ENCODE measurements at regions not wholly inside any gene's neighbourhood (a gene's known extent, or its start where the extent isn't known, plus 50 kb on each side); places are given as distances from the start of the nearest gene placed in this dataset.

DNA sequence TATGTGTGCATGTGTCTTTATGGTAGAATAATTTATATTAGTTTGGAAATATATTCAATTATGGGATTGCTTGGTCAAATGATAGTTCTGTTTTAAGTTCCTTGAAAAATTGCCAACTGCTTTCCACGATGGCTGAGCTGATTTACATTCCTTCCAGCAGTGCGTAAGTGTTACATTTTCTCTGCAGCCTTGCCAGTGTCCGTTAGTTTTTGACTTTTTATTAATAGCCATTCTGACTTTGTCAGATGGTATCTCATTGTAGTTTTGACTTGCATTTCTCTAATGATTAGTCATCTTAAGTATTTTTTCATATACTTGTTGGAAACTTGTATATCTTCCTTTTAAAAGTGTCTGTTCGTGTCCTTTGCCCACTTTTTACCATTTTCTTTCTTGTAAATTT lies 434.2 kb upstream of the POT1 start:
- H3K36me3 ChIP-seq (ENCODE audit: control insufficient read depth, insufficient read depth, low read length), result no peaks in the 10 kb centered on the region
- no peaks in the 10 kb centered on the region for H3K27me3 ChIP-seq (ENCODE audit: control insufficient read depth, insufficient read depth, low read length)
- no peak overlapping the region for H3K27ac ChIP-seq (ENCODE audit: low read depth, low read length)
- no peaks in the 10 kb centered on the region for H3K4me1 ChIP-seq (ENCODE audit: control insufficient read depth, insufficient read depth, low read length)
- H3K4me3 ChIP-seq (ENCODE audit: low read length), result no peak overlapping the region
- H3K9ac ChIP-seq (ENCODE audit: low read length), result no peak overlapping the region

GRCh38 chr7:125358551-125359167 lies 429.0 kb upstream of the POT1 start:
- no peaks in the 10 kb centered on the region for H3K4me1 ChIP-seq (ENCODE audit: control insufficient read depth, insufficient read depth, low read length)
- H3K27ac ChIP-seq (ENCODE audit: low read depth, low read length), result no peak overlapping the region
- H3K9ac ChIP-seq (ENCODE audit: low read length), result no peak overlapping the region

DNA sequence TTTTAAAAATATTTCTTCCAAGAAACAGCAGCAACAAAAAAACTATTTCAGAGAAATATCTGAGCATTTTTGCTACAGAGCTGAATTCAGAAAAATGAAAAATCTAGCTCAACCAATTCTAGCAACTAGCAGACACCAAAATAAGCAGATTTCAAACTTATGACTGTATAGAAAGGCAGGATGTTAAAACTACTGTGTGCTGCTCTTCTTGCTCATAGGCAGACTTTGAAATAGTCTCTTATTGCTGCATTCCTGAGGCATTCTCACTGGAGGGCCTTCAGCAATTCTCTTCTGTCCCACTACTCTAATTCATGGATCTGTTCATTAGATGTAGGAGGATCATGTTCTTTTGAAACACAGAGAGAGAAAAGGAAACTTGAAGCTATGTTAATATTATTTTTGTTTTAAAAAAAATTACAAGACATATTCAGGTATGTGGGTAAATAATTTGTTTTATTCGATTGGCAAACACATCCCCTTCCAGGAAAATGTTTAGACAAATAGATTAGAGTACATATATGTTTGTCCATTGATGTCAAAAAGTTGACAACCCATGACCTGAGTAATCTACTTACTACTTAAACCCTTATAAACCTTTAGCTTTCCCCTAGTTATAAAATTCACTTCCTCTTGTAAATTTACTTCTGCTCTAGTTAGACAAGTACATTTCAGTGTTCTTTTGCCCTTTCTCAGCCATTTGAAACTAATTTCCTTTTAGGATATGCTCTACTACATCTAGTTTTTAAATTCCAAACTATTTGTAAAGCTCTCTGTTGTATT lies 428.2 kb upstream of the POT1 start:
- H3K4me1 ChIP-seq (ENCODE audit: control insufficient read depth, insufficient read depth, low read length), result no peaks in the 10 kb centered on the region

More at GRCh38 chr7:125358551-125359167, 429.0 kb upstream of the POT1 start:
- H3K27me3 ChIP-seq (ENCODE audit: control insufficient read depth, insufficient read depth, low read length), result no peaks in the 10 kb centered on the region
- no peak overlapping the region for H3K4me3 ChIP-seq (ENCODE audit: low read length)
- H3K36me3 ChIP-seq (ENCODE audit: control insufficient read depth, insufficient read depth, low read length), result no peaks in the 10 kb centered on the region

GRCh38 chr7:125355899-125356298 lies 426.3 kb upstream of the POT1 start:
- H3K4me1 ChIP-seq (ENCODE audit: control insufficient read depth, insufficient read depth, low read length), result no peaks in the 10 kb centered on the region
- H3K27ac ChIP-seq (ENCODE audit: low read depth, low read length), result no peak overlapping the region
- no peaks in the 10 kb centered on the region for H3K36me3 ChIP-seq (ENCODE audit: control insufficient read depth, insufficient read depth, low read length)
- no peak overlapping the region for H3K9ac ChIP-seq (ENCODE audit: low read length)
- no peak overlapping the region for H3K4me3 ChIP-seq (ENCODE audit: low read length)
- no peaks in the 10 kb centered on the region for H3K27me3 ChIP-seq (ENCODE audit: control insufficient read depth, insufficient read depth, low read length)

More for the DNA sequence above, 428.2 kb upstream of the POT1 start:
- H3K9ac ChIP-seq (ENCODE audit: low read length), result no peak overlapping the region
- H3K4me3 ChIP-seq (ENCODE audit: low read length), result no peak overlapping the region
- no peaks in the 10 kb centered on the region for H3K27me3 ChIP-seq (ENCODE audit: control insufficient read depth, insufficient read depth, low read length)
- H3K27ac ChIP-seq (ENCODE audit: low read depth, low read length), result no peak overlapping the region
- no peaks in the 10 kb centered on the region for H3K36me3 ChIP-seq (ENCODE audit: control insufficient read depth, insufficient read depth, low read length)

DNA sequence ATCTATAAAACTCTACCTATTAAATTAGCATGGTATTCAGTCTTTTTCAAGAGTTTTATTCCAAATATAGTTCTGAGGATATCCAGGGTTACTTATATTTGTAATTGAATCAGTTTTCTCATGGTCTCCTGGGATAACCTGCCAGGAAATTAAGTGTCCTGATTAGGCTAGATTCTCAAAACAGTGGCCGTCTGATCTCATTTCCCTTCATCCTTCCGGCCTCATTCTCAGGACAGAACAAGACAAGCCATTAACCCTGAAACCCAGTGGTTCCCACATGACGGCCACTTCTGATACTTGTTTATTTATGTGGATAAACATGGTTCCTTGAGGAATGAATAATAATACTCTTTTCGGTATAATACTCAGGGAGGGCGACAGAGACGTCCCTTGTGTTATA lies 417.6 kb upstream of the POT1 start:
- Histone ChIP-seq H3K27me3 (ENCODE audit: control insufficient read depth, insufficient read depth, low read length) (no peaks in the 10 kb centered on the region), H3K4me3 (ENCODE audit: low read length) (no peak overlapping the region), H3K27ac (ENCODE audit: low read depth, low read length) (no peak overlapping the region), H3K36me3 (ENCODE audit: control insufficient read depth, insufficient read depth, low read length) (no peaks in the 10 kb centered on the region), H3K9ac (ENCODE audit: low read length) (no peak overlapping the region), H3K4me1 (ENCODE audit: control insufficient read depth, insufficient read depth, low read length) (no peaks in the 10 kb centered on the region)

- Histone ChIP-seq H3K27ac (ENCODE audit: low read depth, low read length) (no peak overlapping the region), H3K9ac (ENCODE audit: low read length) (no peak overlapping the region), H3K4me1 (ENCODE audit: control insufficient read depth, insufficient read depth, low read length) (no peaks in the 10 kb centered on the region), H3K36me3 (ENCODE audit: control insufficient read depth, insufficient read depth, low read length) (no peaks in the 10 kb centered on the region), H3K4me3 (ENCODE audit: low read length) (no peak overlapping the region), H3K27me3 (ENCODE audit: control insufficient read depth, insufficient read depth, low read length) (no peaks in the 10 kb centered on the region)
Observed at GRCh38 chr7:125338110-125338509, 408.5 kb upstream of the POT1 start.

GRCh38 chr7:125336326-125336725 lies 406.7 kb upstream of the POT1 start:
- Histone ChIP-seq H3K36me3 (ENCODE audit: control insufficient read depth, insufficient read depth, low read length) (no peaks in the 10 kb centered on the region), H3K27ac (ENCODE audit: low read depth, low read length) (no peak overlapping the region), H3K27me3 (ENCODE audit: control insufficient read depth, insufficient read depth, low read length) (no peaks in the 10 kb centered on the region), H3K4me3 (ENCODE audit: low read length) (no peak overlapping the region), H3K4me1 (ENCODE audit: control insufficient read depth, insufficient read depth, low read length) (no peaks in the 10 kb centered on the region), H3K9ac (ENCODE audit: low read length) (no peak overlapping the region)

- Histone ChIP-seq H3K9ac (ENCODE audit: low read length) (no peak overlapping the region), H3K36me3 (ENCODE audit: control insufficient read depth, insufficient read depth, low read length) (no peaks in the 10 kb centered on the region), H3K27me3 (ENCODE audit: control insufficient read depth, insufficient read depth, low read length) (no peaks in the 10 kb centered on the region), H3K27ac (ENCODE audit: low read depth, low read length) (no peak overlapping the region), H3K4me1 (ENCODE audit: control insufficient read depth, insufficient read depth, low read length) (no peaks in the 10 kb centered on the region), H3K4me3 (ENCODE audit: low read length) (no peak overlapping the region)
Observed at GRCh38 chr7:125326666-125327255, 397.1 kb upstream of the POT1 start.

GRCh38 chr7:125316466-125316865 lies 386.8 kb upstream of the POT1 start:
- Histone ChIP-seq H3K9ac (ENCODE audit: low read length) (no peak overlapping the region), H3K36me3 (ENCODE audit: control insufficient read depth, insufficient read depth, low read length) (no peaks in the 10 kb centered on the region), H3K27me3 (ENCODE audit: control insufficient read depth, insufficient read depth, low read length) (no peaks in the 10 kb centered on the region), H3K4me1 (ENCODE audit: control insufficient read depth, insufficient read depth, low read length) (no peaks in the 10 kb centered on the region), H3K27ac (ENCODE audit: low read depth, low read length) (no peak overlapping the region), H3K4me3 (ENCODE audit: low read length) (no peak overlapping the region)

DNA sequence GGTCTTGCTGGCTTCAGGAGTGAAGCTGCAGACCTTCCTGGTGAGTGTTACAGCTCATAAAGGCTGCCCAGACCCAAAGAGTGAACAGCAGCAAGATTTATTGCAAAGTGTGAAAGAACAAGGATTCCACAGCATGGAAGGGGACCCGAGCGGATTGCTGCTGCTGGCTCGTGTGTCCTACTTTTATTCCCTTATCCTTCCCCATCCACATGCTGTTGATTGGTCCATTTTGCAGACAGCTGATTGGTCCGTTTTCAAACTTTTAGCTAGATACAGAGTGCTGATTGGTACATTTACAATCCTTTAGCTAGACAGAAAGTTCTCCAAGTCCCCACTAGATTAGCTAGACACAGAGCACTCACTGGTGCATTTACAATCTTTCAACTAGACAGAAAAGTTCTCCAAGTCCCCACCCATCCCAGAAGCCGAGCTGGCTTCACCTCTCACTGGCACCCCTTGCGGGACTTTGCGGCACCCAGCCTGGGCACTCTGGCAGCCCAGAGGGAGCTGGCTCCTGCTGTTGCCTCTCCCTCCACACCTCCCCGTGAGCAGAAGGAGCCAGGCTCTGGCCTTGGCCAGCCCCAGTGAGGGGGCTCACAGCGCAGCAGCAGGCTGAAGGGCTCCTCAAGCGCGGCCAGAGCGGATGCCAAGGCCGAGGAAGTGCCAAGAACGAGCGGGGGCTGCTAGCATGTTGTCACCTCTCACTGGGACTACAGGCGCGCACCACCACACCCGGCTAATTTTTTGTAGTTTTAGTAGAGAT lies 369.6 kb upstream of the POT1 start:
- no peak overlapping the region for H3K9ac ChIP-seq (ENCODE audit: low read length)
- no peak overlapping the region for H3K4me3 ChIP-seq (ENCODE audit: low read length)
- H3K27ac ChIP-seq (ENCODE audit: low read depth, low read length), result no peak overlapping the region
- no peaks in the 10 kb centered on the region for H3K36me3 ChIP-seq (ENCODE audit: control insufficient read depth, insufficient read depth, low read length)
- H3K4me1 ChIP-seq (ENCODE audit: control insufficient read depth, insufficient read depth, low read length), result no peaks in the 10 kb centered on the region
- H3K27me3 ChIP-seq (ENCODE audit: control insufficient read depth, insufficient read depth, low read length), result no peaks in the 10 kb centered on the region

GRCh38 chr7:125279961-125280360 lies 350.3 kb upstream of the POT1 start:
- Histone ChIP-seq H3K27ac (ENCODE audit: low read depth, low read length) (no peak overlapping the region), H3K4me3 (ENCODE audit: low read length) (no peak overlapping the region), H3K36me3 (ENCODE audit: control insufficient read depth, insufficient read depth, low read length) (no peaks in the 10 kb centered on the region), H3K27me3 (ENCODE audit: control insufficient read depth, insufficient read depth, low read length) (no peaks in the 10 kb centered on the region), H3K4me1 (ENCODE audit: control insufficient read depth, insufficient read depth, low read length) (no peaks in the 10 kb centered on the region), H3K9ac (ENCODE audit: low read length) (no peak overlapping the region)

DNA sequence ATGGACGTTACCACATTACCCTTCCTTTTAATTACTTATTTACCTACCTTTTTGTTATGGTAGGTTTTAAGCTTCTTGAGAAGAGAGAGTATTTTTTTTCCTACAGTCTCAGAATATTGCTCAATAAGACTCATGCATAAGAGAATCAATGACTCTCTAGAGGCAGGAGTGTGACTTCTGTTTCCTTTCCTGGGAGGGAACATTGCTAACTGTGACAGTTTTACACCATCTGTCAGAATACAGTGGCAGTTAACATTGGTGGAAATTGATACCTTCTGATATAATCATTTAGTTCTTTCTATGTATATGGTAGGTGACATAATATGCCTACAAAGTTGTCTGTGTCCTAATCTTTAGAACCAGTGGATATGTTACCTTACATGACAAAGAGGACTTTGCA lies 348.7 kb upstream of the POT1 start:
- Histone ChIP-seq H3K4me1 (ENCODE audit: control insufficient read depth, insufficient read depth, low read length) (no peaks in the 10 kb centered on the region), H3K4me3 (ENCODE audit: low read length) (no peak overlapping the region), H3K36me3 (ENCODE audit: control insufficient read depth, insufficient read depth, low read length) (no peaks in the 10 kb centered on the region), H3K27ac (ENCODE audit: low read depth, low read length) (no peak overlapping the region), H3K9ac (ENCODE audit: low read length) (no peak overlapping the region), H3K27me3 (ENCODE audit: control insufficient read depth, insufficient read depth, low read length) (no peaks in the 10 kb centered on the region)

All from rectal smooth muscle tissue (tissue), 1 donor.